ACC112 (cell line): ENCODE measurements at regions not wholly inside any gene's neighbourhood (a gene's known extent, or its start where the extent isn't known, plus 50 kb on each side); places are given as distances from the start of the nearest gene placed in this dataset.

ENCODE experiments used
- H2AFZ ChIP-seq: fragments of 200-600 bp; sonication (generic); one replicate; pipeline ENCODE4 v1.6.0; 2017; ENCODE audit warnings: antibody characterized with exemption, low read length; ENCODE audit not compliant: unreplicated experiment
- H3K27ac ChIP-seq: fragments of 200-600 bp; sonication (generic); 2 replicates; pipeline ENCODE4 v1.5.1; 2014; ENCODE audit warnings: low read depth, mild to moderate bottlenecking, antibody characterized with exemption, low read length, moderate library complexity
- H3K27me3 ChIP-seq: fragments of 200-600 bp; sonication (generic); 2 replicates; pipeline ENCODE4 v1.6.1; 2014; ENCODE audit warnings: mild to moderate bottlenecking, antibody characterized with exemption, low read length, moderate library complexity, mixed read lengths; ENCODE audit not compliant: insufficient read depth
- H3K36me3 ChIP-seq: fragments of 200-600 bp; sonication (generic); 2 replicates; pipeline ENCODE4 v1.6.1; 2016; ENCODE audit warnings: mild to moderate bottlenecking, antibody characterized with exemption, low read length, moderate library complexity, mixed read lengths; ENCODE audit not compliant: insufficient read depth
- H3K4me1 ChIP-seq: fragments of 200-600 bp; sonication (generic); one replicate; pipeline ENCODE4 v1.6.1; 2016; ENCODE audit warnings: low read length, mixed read lengths; ENCODE audit not compliant: insufficient read depth, unreplicated experiment, control insufficient read depth
- H3K4me3 ChIP-seq: fragments of 200-600 bp; sonication (generic); 2 replicates; pipeline ENCODE4 v1.5.1; 2014; ENCODE audit warnings: mild to moderate bottlenecking, low read depth, low read length
- H3K79me2 ChIP-seq: fragments of 200-600 bp; sonication (generic); one replicate; pipeline ENCODE4 v1.6.0; 2016; ENCODE audit warnings: low read length; ENCODE audit not compliant: control insufficient read depth, unreplicated experiment, insufficient read depth

- Histone ChIP-seq H3K27me3 (no peaks in the 10 kb centered on the region), H3K27ac (no peak overlapping the region), H3K79me2 (no peaks in the 10 kb centered on the region), H3K4me1 (no peaks in the 10 kb centered on the region), H3K36me3 (no peaks in the 10 kb centered on the region), H2AFZ (no peak overlapping the region), H3K4me3 (no peak overlapping the region)
Measured at GRCh38 chr17:70987867-70988340, 818.6 kb downstream of the KCNJ2 start.

- no peak overlapping the region for H3K27ac ChIP-seq
- H3K36me3 ChIP-seq, result no peaks in the 10 kb centered on the region
- H2AFZ ChIP-seq, result no peak overlapping the region
- no peak overlapping the region for H3K4me3 ChIP-seq
- no peaks in the 10 kb centered on the region for H3K79me2 ChIP-seq
- no peaks in the 10 kb centered on the region for H3K27me3 ChIP-seq
- H3K4me1 ChIP-seq, result no peaks in the 10 kb centered on the region
Measured at GRCh38 chr17:70988622-70989021, 819.3 kb downstream of the KCNJ2 start.

DNA sequence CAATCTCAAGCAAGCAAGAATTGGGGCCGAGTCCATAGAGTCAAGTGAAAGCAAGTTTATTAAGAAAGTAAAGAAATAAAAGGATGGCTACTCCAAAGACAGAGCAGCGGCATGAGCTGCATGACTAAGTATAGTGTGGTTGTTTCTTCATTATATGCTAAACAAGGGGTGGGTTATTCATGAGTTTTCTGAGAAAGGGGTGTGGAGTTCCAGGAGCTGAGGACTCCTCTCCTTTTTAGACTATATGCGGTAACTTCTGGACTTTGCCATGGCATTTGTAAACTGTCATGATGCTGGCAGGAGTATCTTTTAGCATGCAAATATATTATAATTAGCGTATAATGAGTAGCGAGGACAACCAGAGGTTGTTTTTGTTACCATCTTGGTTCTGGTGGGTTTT lies 819.9 kb downstream of the KCNJ2 start:
- no peaks in the 10 kb centered on the region for H3K4me1 ChIP-seq
- no peak overlapping the region for H2AFZ ChIP-seq
- H3K27me3 ChIP-seq, result no peaks in the 10 kb centered on the region
- no peaks in the 10 kb centered on the region for H3K79me2 ChIP-seq
- H3K36me3 ChIP-seq, result no peaks in the 10 kb centered on the region
- H3K27ac ChIP-seq, result no peak overlapping the region
- H3K4me3 ChIP-seq, result no peak overlapping the region

DNA sequence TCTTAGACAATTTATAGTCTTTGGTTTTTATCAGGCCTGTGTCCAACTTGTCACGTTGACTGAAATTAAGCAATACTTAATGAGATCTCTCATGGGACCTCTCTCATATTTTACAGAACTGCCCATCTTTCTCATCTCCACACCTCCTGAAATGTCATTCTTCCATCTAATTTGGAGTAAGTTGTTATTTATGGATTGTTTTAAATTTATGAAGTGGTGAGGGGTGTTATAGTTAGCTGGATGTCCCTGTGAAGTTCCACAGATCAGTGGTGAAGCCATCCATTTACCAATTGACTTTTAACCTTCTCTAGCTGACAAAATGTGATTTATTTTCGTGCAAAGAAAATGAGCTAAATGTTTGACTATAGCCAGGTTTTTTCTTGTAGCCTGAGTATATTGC lies 824.9 kb downstream of the KCNJ2 start:
- no peaks in the 10 kb centered on the region for H3K4me1 ChIP-seq
- no peaks in the 10 kb centered on the region for H3K27me3 ChIP-seq
- H2AFZ ChIP-seq, result no peak overlapping the region
- H3K27ac ChIP-seq, result no peak overlapping the region
- H3K4me3 ChIP-seq, result no peak overlapping the region
- H3K36me3 ChIP-seq, result no peaks in the 10 kb centered on the region
- no peaks in the 10 kb centered on the region for H3K79me2 ChIP-seq

GRCh38 chr17:70995997-70996396 lies 826.7 kb downstream of the KCNJ2 start:
- Histone ChIP-seq H3K4me1 (no peaks in the 10 kb centered on the region), H3K27ac (no peak overlapping the region), H3K4me3 (no peak overlapping the region), H3K27me3 (no peaks in the 10 kb centered on the region), H3K36me3 (no peaks in the 10 kb centered on the region), H3K79me2 (no peaks in the 10 kb centered on the region), H2AFZ (no peak overlapping the region)

DNA sequence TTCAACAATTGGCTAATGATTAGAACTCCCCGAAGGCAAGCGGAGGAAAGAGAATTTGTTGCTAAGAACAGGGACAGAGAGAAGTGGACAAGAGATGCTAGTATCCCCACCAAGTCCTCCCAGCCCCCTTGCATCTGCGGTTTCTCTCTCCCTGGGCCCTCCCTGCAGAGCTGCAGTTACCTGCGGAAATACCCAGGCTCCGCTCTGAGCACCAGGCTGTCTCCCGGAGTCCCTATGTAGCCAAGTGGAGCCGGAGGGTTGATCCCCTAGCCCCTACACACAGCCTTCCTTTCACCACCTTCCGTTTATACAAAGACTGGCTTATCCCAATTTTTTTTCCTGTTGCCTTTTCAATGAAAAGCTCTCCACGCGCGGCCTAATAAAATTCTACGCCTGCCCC lies 834.4 kb downstream of the KCNJ2 start:
- Histone ChIP-seq H3K79me2 (no peaks in the 10 kb centered on the region), H2AFZ (no peak overlapping the region), H3K27ac (no peak overlapping the region), H3K27me3 (no peaks in the 10 kb centered on the region), H3K36me3 (no peaks in the 10 kb centered on the region), H3K4me3 (no peak overlapping the region), H3K4me1 (no peaks in the 10 kb centered on the region)

- no peaks in the 10 kb centered on the region for H3K79me2 ChIP-seq
- no peak overlapping the region for H3K4me3 ChIP-seq
- no peaks in the 10 kb centered on the region for H3K27me3 ChIP-seq
- H3K36me3 ChIP-seq, result no peaks in the 10 kb centered on the region
- H2AFZ ChIP-seq, result no peak overlapping the region
- no peaks in the 10 kb centered on the region for H3K4me1 ChIP-seq
- no peak overlapping the region for H3K27ac ChIP-seq
Measured at GRCh38 chr17:71004413-71004812, 835.1 kb downstream of the KCNJ2 start.

DNA sequence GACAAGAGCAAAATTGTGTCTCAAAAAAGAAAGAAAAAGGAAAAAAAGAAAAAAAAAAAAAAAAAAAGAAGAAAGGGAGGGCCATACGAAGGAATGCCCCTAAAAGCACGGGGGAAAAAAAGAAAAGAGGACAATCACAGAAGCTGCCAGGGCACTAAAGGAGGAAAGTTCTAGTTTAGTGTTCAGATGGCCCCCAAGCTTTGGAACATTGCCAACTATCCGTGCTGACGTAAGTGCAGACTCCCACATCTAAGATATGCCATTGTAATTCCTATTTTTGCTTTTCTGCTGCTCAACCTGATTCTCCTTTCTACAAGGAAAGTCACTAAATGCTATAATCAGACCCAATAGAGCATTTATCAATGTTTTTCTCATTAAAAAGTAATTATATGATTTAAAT lies 842.1 kb downstream of the KCNJ2 start:
- Histone ChIP-seq H3K79me2 (no peaks in the 10 kb centered on the region), H3K27ac (no peak overlapping the region), H3K36me3 (no peaks in the 10 kb centered on the region), H3K27me3 (no peaks in the 10 kb centered on the region), H2AFZ (no peak overlapping the region), H3K4me3 (no peak overlapping the region), H3K4me1 (no peaks in the 10 kb centered on the region)

- Histone ChIP-seq H3K27ac (no peak overlapping the region), H3K36me3 (no peaks in the 10 kb centered on the region), H3K79me2 (no peaks in the 10 kb centered on the region), H2AFZ (no peak overlapping the region), H3K27me3 (no peaks in the 10 kb centered on the region), H3K4me3 (no peak overlapping the region), H3K4me1 (no peaks in the 10 kb centered on the region)
Measured at GRCh38 chr17:71019699-71020098, 850.4 kb downstream of the KCNJ2 start.

DNA sequence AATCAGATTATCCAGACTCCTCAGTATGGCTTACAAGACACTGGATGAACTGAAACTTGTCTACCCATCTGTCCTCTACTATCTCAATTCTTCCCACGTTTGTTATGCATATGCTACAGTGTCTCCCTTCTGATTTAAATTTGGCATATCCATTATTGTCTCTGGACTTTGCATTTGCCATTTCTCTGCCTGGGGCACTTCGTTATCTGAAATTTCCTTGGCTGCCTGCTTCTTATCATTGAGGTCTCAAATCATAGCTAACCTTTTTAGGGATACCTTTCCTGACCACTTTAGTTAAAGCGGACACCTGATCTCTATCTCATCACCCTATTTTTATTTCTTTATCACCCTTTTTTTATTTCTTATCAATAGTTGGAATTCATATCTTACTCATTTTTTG lies 853.4 kb downstream of the KCNJ2 start:
- no peak overlapping the region for H2AFZ ChIP-seq
- H3K36me3 ChIP-seq, result no peaks in the 10 kb centered on the region
- H3K4me3 ChIP-seq, result no peak overlapping the region
- no peaks in the 10 kb centered on the region for H3K27me3 ChIP-seq
- H3K79me2 ChIP-seq, result no peaks in the 10 kb centered on the region
- no peak overlapping the region for H3K27ac ChIP-seq
- no peaks in the 10 kb centered on the region for H3K4me1 ChIP-seq

GRCh38 chr17:71023249-71024030 lies 854.1 kb downstream of the KCNJ2 start:
- Histone ChIP-seq H3K4me3 (no peak overlapping the region), H3K27ac (no peak overlapping the region), H2AFZ (no peak overlapping the region), H3K79me2 (no peaks in the 10 kb centered on the region), H3K36me3 (no peaks in the 10 kb centered on the region), H3K27me3 (no peaks in the 10 kb centered on the region), H3K4me1 (no peaks in the 10 kb centered on the region)
